PFSK-1 (cell line): ENCODE measurements at regions not wholly inside any gene's neighbourhood (a gene's known extent, or its start where the extent isn't known, plus 50 kb on each side); places are given as distances from the start of the nearest gene placed in this dataset.

Experiments used
- FOXP2 ChIP-seq: optimal IDR thresholded peaks from 2 replicates; pipeline ENCODE3; 2011; ENCODE audit warnings: borderline replicate concordance, control low read depth, inconsistent platforms; ENCODE audit not compliant: insufficient read depth; ENCODE audit errors: extremely low read length, extremely low read depth
- POLR2AphosphoS5 ChIP-seq: IDR thresholded peaks from 2 replicates; pipeline ENCODE4 v1.6.1; 2012; ENCODE audit warnings: low read depth, mild to moderate bottlenecking, control low read depth, low read length, moderate library complexity
- REST ChIP-seq, 2 experiments: IDR thresholded peaks; 2 replicates each; pipeline versions ENCODE4 v1.6.1 to v1.8.0; 2011 to 2012; ENCODE audit warnings: low read depth in 2 of 2, low read length in 2 of 2, control low read depth in 1 of 2, inconsistent platforms in 1 of 2, mild to moderate bottlenecking in 1 of 2, moderate library complexity in 1 of 2; ENCODE audit not compliant: insufficient read depth in 1 of 2
- SIN3A ChIP-seq: IDR thresholded peaks from 2 replicates; pipeline ENCODE4 v1.6.1; 2012; ENCODE audit warnings: mild to moderate bottlenecking, low read length, moderate library complexity, borderline replicate concordance; ENCODE audit not compliant: insufficient read depth
- TAF1 ChIP-seq: IDR thresholded peaks from 2 replicates; pipeline ENCODE4 v1.6.1; 2012; ENCODE audit warnings: low read length, control low read depth, borderline replicate concordance; ENCODE audit not compliant: insufficient read depth

GRCh38 chr1:4044967-4045366, 144.9 kb upstream of the C1orf174 start:
- TF ChIP-seq FOXP2 (no peak), TAF1 (no peak), SIN3A (no peak), REST (IDR thresholded peaks at IDR 0.05; ENCODE audit: insufficient read depth in 1 of 2, low read depth in 2 of 2, low read length in 2 of 2) (no peak), POLR2AphosphoS5 (no peak)

- no peak for TF ChIP-seq TAF1
These were observed 145.4 kb upstream of the C1orf174 start for GRCh38 chr1:4045397-4046010.

- TF ChIP-seq POLR2AphosphoS5 (no peak), TAF1 (no peak), REST (IDR thresholded peaks at IDR 0.05; ENCODE audit: insufficient read depth in 1 of 2, low read depth in 2 of 2, low read length in 2 of 2) (no peak), FOXP2 (no peak), SIN3A (no peak)
These were observed 146.9 kb upstream of the C1orf174 start for GRCh38 chr1:4046836-4047461.

GRCh38 chr1:4047666-4048065, 147.6 kb upstream of the C1orf174 start:
- TF ChIP-seq SIN3A (no peak), REST (IDR thresholded peaks at IDR 0.05; ENCODE audit: insufficient read depth in 1 of 2, low read depth in 2 of 2, low read length in 2 of 2) (no peak), TAF1 (no peak), POLR2AphosphoS5 (no peak), FOXP2 (no peak)

- TF ChIP-seq FOXP2 (no peak), POLR2AphosphoS5 (no peak), TAF1 (no peak), SIN3A (no peak), REST (IDR thresholded peaks at IDR 0.05; ENCODE audit: insufficient read depth in 1 of 2, low read depth in 2 of 2, low read length in 2 of 2) (no peak)
These were observed 148.0 kb upstream of the C1orf174 start for GRCh38 chr1:4048076-4048475.
